HEK293 (cell line): ENCODE measurements at regions not wholly inside any gene's neighbourhood (a gene's known extent, or its start where the extent isn't known, plus 50 kb on each side); places are given as distances from the start of the nearest gene placed in this dataset.

Source experiments
- CTCF ChIA-PET: fragments of 350-600 bp; formaldehyde crosslinking; extraction: SDS; loops from one replicate; lab custom pipeline; 2021; ENCODE audit warnings: antibody characterized with exemption; lab: Yijun Ruan, JAX
- POLR2A ChIA-PET: fragments of 300-600 bp; formaldehyde crosslinking; extraction: SDS; loops from one replicate; lab custom pipeline; 2020; ENCODE audit warnings: antibody characterized with exemption, inconsistent platforms; lab: Yijun Ruan, JAX
- H3K27ac ChIP-seq: fragments of 200-500 bp; sonication (Bioruptor generic); 2 replicates; pipeline ENCODE4 v1.5.1; 2014; ENCODE audit warnings: low read depth, low read length, control low read depth, inconsistent platforms; ENCODE audit errors: extremely low read depth
- H3K36me3 ChIP-seq, 2 experiments: fragments of 200-500 bp in 1 of 2; sonication (Bioruptor generic) in 1 of 2; 1 replicate in 1 of 2; 2 replicates in 1 of 2; pipeline ENCODE4 v1.5.1; 2014 to 2017; ENCODE audit warnings: inconsistent platforms in 2 of 2, low read length in 2 of 2; ENCODE audit not compliant: control insufficient read depth in 2 of 2, insufficient read depth in 1 of 2
- H3K4me1 ChIP-seq: fragments of 200-500 bp; sonication (Bioruptor generic); 2 replicates; pipeline ENCODE4 v1.5.1; 2014; ENCODE audit warnings: mild to moderate bottlenecking, low read length, inconsistent platforms; ENCODE audit not compliant: control insufficient read depth, insufficient read depth
- H3K4me3 ChIP-seq: 2 replicates; pipeline ENCODE4 v1.5.1; 2011; ENCODE audit warnings: low read depth, mild to moderate bottlenecking, control low read depth, low read length, moderate library complexity
- H3K9me3 ChIP-seq: fragments of 200-500 bp; sonication (Bioruptor generic); 2 replicates; pipeline ENCODE4 v1.5.1; 2014; ENCODE audit warnings: low read depth, low read length, inconsistent platforms; ENCODE audit not compliant: control insufficient read depth, insufficient read depth
- BCL11B ChIP-seq: fragments of 450-650 bp; formaldehyde crosslinking; IDR thresholded peaks from 2 replicates; pipeline ENCODE4 v1.5.1; 2016; ENCODE audit warnings: low read depth, missing biosample characterization, missing genetic modification characterization
- PRDM1 ChIP-seq: fragments of 450-650 bp; formaldehyde crosslinking; IDR thresholded peaks from 2 replicates; pipeline ENCODE4; 2016; ENCODE audit warnings: missing biosample characterization, missing genetic modification characterization
- PRDM10 ChIP-seq: fragments of 450-650 bp; formaldehyde crosslinking; IDR thresholded peaks from 2 replicates; pipeline ENCODE4 v1.5.1; 2016; ENCODE audit warnings: missing biosample characterization, missing genetic modification characterization
- SP7 ChIP-seq: fragments of 450-650 bp; formaldehyde crosslinking; IDR thresholded peaks from 2 replicates; pipeline ENCODE4 v1.5.1; 2016; ENCODE audit warnings: missing biosample characterization, missing genetic modification characterization
- TCF7L2 ChIP-seq: IDR thresholded peaks from 2 replicates; pipeline ENCODE4 v1.6.1; 2011; ENCODE audit warnings: low read depth, mild to moderate bottlenecking, inconsistent platforms, low read length, moderate library complexity, borderline replicate concordance
- ZFP41 ChIP-seq: fragments of 450-650 bp; formaldehyde crosslinking; IDR thresholded peaks from 2 replicates; pipeline ENCODE4 v1.5.1; 2016; ENCODE audit warnings: missing biosample characterization, missing genetic modification characterization, borderline replicate concordance
- ZNF16 ChIP-seq: fragments of 450-650 bp; formaldehyde crosslinking; IDR thresholded peaks from 2 replicates; pipeline ENCODE4 v1.5.1; 2016; ENCODE audit warnings: low read depth, missing biosample characterization, missing genetic modification characterization
- ZNF174 ChIP-seq: fragments of 450-650 bp; formaldehyde crosslinking; IDR thresholded peaks from 2 replicates; pipeline ENCODE4 v1.5.0; 2017; ENCODE audit warnings: missing biosample characterization, mild to moderate bottlenecking, missing genetic modification characterization
- ZNF2 ChIP-seq: fragments of 450-650 bp; formaldehyde crosslinking; IDR thresholded peaks from 2 replicates; pipeline ENCODE4 v1.5.1; 2016; ENCODE audit warnings: missing biosample characterization, missing genetic modification characterization
- ZNF211 ChIP-seq: fragments of 450-650 bp; formaldehyde crosslinking; IDR thresholded peaks from 2 replicates; pipeline ENCODE4 v1.5.1; 2016; ENCODE audit warnings: low read depth, missing biosample characterization, missing genetic modification characterization
- ZNF239 ChIP-seq: fragments of 450-650 bp; formaldehyde crosslinking; IDR thresholded peaks from 2 replicates; pipeline ENCODE4 v1.5.1; 2016; ENCODE audit warnings: missing biosample characterization, missing genetic modification characterization
- ZNF24 ChIP-seq: fragments of 450-650 bp; formaldehyde crosslinking; IDR thresholded peaks from 2 replicates; pipeline ENCODE4 v1.5.1; 2016; ENCODE audit warnings: missing biosample characterization, missing genetic modification characterization
- ZNF292 ChIP-seq: fragments of 450-650 bp; formaldehyde crosslinking; IDR thresholded peaks from 2 replicates; pipeline ENCODE4 v1.5.1; 2016; ENCODE audit warnings: low read depth, missing biosample characterization, missing genetic modification characterization, borderline replicate concordance
- ZNF501 ChIP-seq: fragments of 450-650 bp; formaldehyde crosslinking; IDR thresholded peaks from 2 replicates; pipeline ENCODE4 v1.5.1; 2016; ENCODE audit warnings: missing biosample characterization, missing genetic modification characterization
- ZNF549 ChIP-seq: fragments of 450-650 bp; IDR thresholded peaks from 2 replicates; pipeline ENCODE4 v1.5.1; 2018; ENCODE audit warnings: missing biosample characterization, missing genetic modification characterization, mild to moderate bottlenecking, inconsistent platforms, moderate library complexity
- ZNF626 ChIP-seq: fragments of 450-650 bp; sonication (Bioruptor Pico); formaldehyde crosslinking; IDR thresholded peaks from 2 replicates; pipeline ENCODE4 v1.5.1; 2018; ENCODE audit warnings: missing biosample characterization, missing genetic modification characterization, inconsistent platforms
- ZNF629 ChIP-seq: fragments of 450-650 bp; formaldehyde crosslinking; IDR thresholded peaks from 2 replicates; pipeline ENCODE4 v1.5.1; 2017; ENCODE audit warnings: missing biosample characterization, missing genetic modification characterization
- ZNF658 ChIP-seq: fragments of 450-650 bp; formaldehyde crosslinking; IDR thresholded peaks from 2 replicates; pipeline ENCODE4; 2016; ENCODE audit warnings: missing biosample characterization, missing genetic modification characterization
- ZNF670 ChIP-seq: fragments of 450-650 bp; formaldehyde crosslinking; IDR thresholded peaks from 2 replicates; pipeline ENCODE4 v1.5.1; 2016; ENCODE audit warnings: missing biosample characterization, missing genetic modification characterization, low read depth
- ZNF692 ChIP-seq: fragments of 450-650 bp; formaldehyde crosslinking; IDR thresholded peaks from 2 replicates; pipeline ENCODE4 v1.5.1; 2016; ENCODE audit warnings: missing biosample characterization, missing genetic modification characterization

- TF ChIP-seq ZNF2 (tag by site-specific recombination) = no peak
- TF ChIP-seq, all 188 proteins: peak for 0
These were observed 1166.0 kb downstream of the ZPLD1 start (continued) for GRCh38 chr3:103600844-103601243.

- no peaks in the 10 kb centered on the region for H3K36me3 ChIP-seq
- H3K4me3 ChIP-seq = no peak overlapping the region
- POLR2A ChIA-PET = no interaction called here
- TF ChIP-seq ZNF501 (tag by site-specific recombination) = no peak
- no peak for TF ChIP-seq TCF7L2
- TF ChIP-seq SP7 = no peak
- TF ChIP-seq ZNF626 (tag by site-specific recombination) = no peak
- no peak for TF ChIP-seq ZNF211 (tag by site-specific recombination)
- no peak for TF ChIP-seq ZNF292 (tag by site-specific recombination)
- no peak for TF ChIP-seq ZNF658 (tag by site-specific recombination)
- no peak for TF ChIP-seq ZNF629 (tag by site-specific recombination)
- TF ChIP-seq ZFP41 (tag by site-specific recombination) = no peak
- TF ChIP-seq BCL11B = no peak
- no peak for TF ChIP-seq ZNF670 (tag by site-specific recombination)
- TF ChIP-seq ZNF24 (tag by site-specific recombination) = no peak
- no peak for TF ChIP-seq ZNF16 (tag by site-specific recombination)
- no peak for TF ChIP-seq PRDM1
- no peak for TF ChIP-seq ZNF174 (tag by site-specific recombination)
- no peak for TF ChIP-seq PRDM10 (tag by site-specific recombination)
- TF ChIP-seq, all 188 proteins: peak for 0
- no peaks in the 10 kb centered on the region for H3K9me3 ChIP-seq
- H3K4me1 ChIP-seq = no peaks in the 10 kb centered on the region
- CTCF ChIA-PET = interaction anchor here (0.6 kb wide), 1 partner anchor 52 kb away, joined by 3 read pairs; no protein-coding TSS in a partner anchor
- H3K27ac ChIP-seq = no peak overlapping the region
These were observed 1166.9 kb downstream of the ZPLD1 start for GRCh38 chr3:103601666-103602065.

GRCh38 chr3:103609472-103609871, 1174.7 kb downstream of the ZPLD1 start:
- TF ChIP-seq ZNF692 (no peak), ZNF239 (tag by site-specific recombination) (no peak), ZNF549 (tag by site-specific recombination) (no peak)
- TF ChIP-seq, all 188 proteins: peak for 0
- POLR2A ChIA-PET = no interaction called here
- Histone ChIP-seq H3K9me3 (no peaks in the 10 kb centered on the region), H3K4me3 (no peak overlapping the region), H3K27ac (no peak overlapping the region), H3K36me3 (no peaks in the 10 kb centered on the region), H3K4me1 (no peaks in the 10 kb centered on the region)
- CTCF ChIA-PET = no interaction called here
